Panc1 (cell line): ENCODE measurements at regions not wholly inside any gene's neighbourhood (a gene's known extent, or its start where the extent isn't known, plus 50 kb on each side); places are given as distances from the start of the nearest gene placed in this dataset.

Experiments used
- ATAC-seq: fragments of 200-7000 bp; cut with Tn5 transposase; 2 replicates; pipeline ENCODE4 v1.9.1; 2020; ENCODE audit warnings: mild to moderate bottlenecking, moderate library complexity
- BruUV-seq: library from RNA; stranded (reverse); fragments of 400-500 nt; replicated peaks from 2 replicates; lab custom pipeline; 2021; lab: Mats Ljungman, UMichigan
- CTCF ChIA-PET: fragments of 300-600 bp; sonication (Branson Sonifier 250); formaldehyde crosslinking; loops from one replicate; lab custom pipeline; 2022; ENCODE audit warnings: antibody characterized with exemption; lab: Charles Lee
- POLR2A ChIA-PET: fragments of 300-600 bp; sonication (Branson Sonifier 250); formaldehyde crosslinking; loops from one replicate; lab custom pipeline; 2022; ENCODE audit warnings: antibody characterized with exemption; lab: Charles Lee
- DNase-seq: peaks from one replicate; pipeline ENCODE4 v3.0.0-alpha.2; 2010; ENCODE audit warnings: low read depth, low spot score
- H3K27ac ChIP-seq: 2 replicates; pipeline ENCODE4 v1.5.1; 2011; ENCODE audit warnings: mild to moderate bottlenecking, low read length, inconsistent platforms
- H3K27me3 ChIP-seq: fragments of 200-500 bp; sonication (Bioruptor generic); 2 replicates; pipeline ENCODE4 v1.6.0; 2014; ENCODE audit warnings: low read length, inconsistent platforms; ENCODE audit not compliant: control insufficient read depth, insufficient read depth
- H3K36me3 ChIP-seq: fragments of 200-500 bp; sonication (Bioruptor generic); 2 replicates; pipeline ENCODE4 v1.5.1; 2014; ENCODE audit warnings: inconsistent platforms, mild to moderate bottlenecking, low read length, moderate library complexity; ENCODE audit not compliant: control insufficient read depth, insufficient read depth
- H3K4me1 ChIP-seq: 2 replicates; pipeline ENCODE4 v1.5.1; 2011; ENCODE audit warnings: inconsistent platforms, mild to moderate bottlenecking, low read length, moderate library complexity; ENCODE audit not compliant: control insufficient read depth, insufficient read depth
- H3K4me3 ChIP-seq, 2 experiments: 2 replicates each; pipeline ENCODE4 v1.5.1; 2011 to 2012; ENCODE audit warnings: low read depth in 2 of 2, low read length in 2 of 2, mild to moderate bottlenecking in 2 of 2, inconsistent platforms in 1 of 2, moderate library complexity in 1 of 2
- H3K9me3 ChIP-seq: fragments of 200-500 bp; sonication (Bioruptor generic); 2 replicates; pipeline ENCODE4 v1.5.1; 2014; ENCODE audit warnings: low read depth, mild to moderate bottlenecking, inconsistent platforms, low read length, moderate library complexity; ENCODE audit not compliant: control insufficient read depth, insufficient read depth
- CTCF ChIP-seq: fragments of 450-650 bp; IDR thresholded peaks from 2 replicates; pipeline ENCODE4 v1.5.1; 2017; ENCODE audit warnings: mild to moderate bottlenecking
- POLR2AphosphoS5 ChIP-seq: IDR thresholded peaks from 2 replicates; pipeline ENCODE4 v1.6.1; 2012; ENCODE audit warnings: mild to moderate bottlenecking, low read depth, low read length, moderate library complexity
- SIN3A ChIP-seq: IDR thresholded peaks from 2 replicates; pipeline ENCODE4 v1.6.1; 2012; ENCODE audit warnings: low read depth, mild to moderate bottlenecking, low read length, moderate library complexity, borderline replicate concordance; ENCODE audit not compliant: insufficient read depth
- TCF7L2 ChIP-seq: IDR thresholded peaks from 2 replicates; pipeline ENCODE4 v1.6.1; 2011; ENCODE audit warnings: mild to moderate bottlenecking, low read depth, low read length, inconsistent platforms
- in situ Hi-C: cut with HindIII; loops from 2 replicates; pipeline ENCODE4 v1.10.0; 2016; ENCODE audit warnings: low sequenced_read_pairs, low pct_unique_long_range_greater_than_20kb
- intact Hi-C: fragments of 100-400 bp; cut with micrococcal nuclease; formaldehyde crosslinking; loops from one replicate; pipeline ENCODE4 v1.10.0; 2022; ENCODE audit not compliant: unreplicated experiment
- TF ChIP-seq, protein P1 (sequence below), 2 experiments: IDR thresholded peaks; 2 replicates each; pipeline ENCODE4 v1.6.1; 2011 to 2012; ENCODE audit warnings: low read depth in 2 of 2, control low read depth in 1 of 2, low read length in 1 of 2, mild to moderate bottlenecking in 1 of 2, moderate library complexity in 1 of 2; ENCODE audit not compliant: insufficient read depth in 1 of 2

DNA sequence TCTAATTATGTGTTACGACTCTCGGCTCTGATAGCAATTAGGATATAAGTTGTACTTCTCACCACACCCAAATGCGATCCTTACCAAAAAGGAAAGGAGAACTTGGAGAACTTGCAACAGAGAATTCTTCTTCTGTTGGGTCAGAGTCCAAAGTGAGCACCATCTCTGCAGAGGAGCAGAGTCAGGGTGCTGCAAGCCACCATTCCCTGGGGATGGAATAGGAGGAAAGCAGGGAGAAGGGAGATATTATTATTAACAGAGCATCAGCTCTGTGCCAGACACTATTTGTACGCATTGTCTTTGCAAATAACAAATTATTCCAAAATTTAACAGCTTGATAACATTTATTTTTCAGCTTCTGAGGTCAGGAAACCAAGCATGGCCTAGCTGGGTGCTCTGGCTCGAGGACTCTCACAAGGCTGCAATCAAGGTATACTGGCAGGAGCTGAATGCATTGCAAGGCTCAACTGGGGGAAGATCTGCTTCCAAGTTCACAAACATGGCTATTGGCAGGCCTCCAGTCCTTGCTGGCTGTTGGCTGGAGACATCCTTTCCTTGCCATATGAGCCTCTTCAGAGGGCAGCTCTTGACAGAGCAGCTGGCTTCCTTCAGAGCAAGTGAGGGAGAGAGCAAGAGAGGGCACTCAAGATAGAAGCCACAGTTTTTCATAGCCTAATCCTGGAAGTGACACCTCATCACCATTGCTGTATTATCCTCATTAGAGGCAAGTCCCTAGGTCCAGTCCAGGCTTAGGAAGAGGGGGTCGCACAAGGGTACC lies 296.2 kb upstream of the CDH5 start:
- H3K36me3 ChIP-seq: no peaks in the 10 kb centered on the region
- H3K9me3 ChIP-seq: no peaks in the 10 kb centered on the region
- no peak overlapping the region for H3K4me3 ChIP-seq
- intact Hi-C loops (no loop called here), in situ Hi-C loops (no loop called here)
- no peaks in the 10 kb centered on the region for H3K4me1 ChIP-seq
- ATAC-seq (no peak), DNase-seq (no peak)
- no peaks in the 10 kb centered on the region for H3K27me3 ChIP-seq
- TF ChIP-seq POLR2AphosphoS5: no peak
- TF ChIP-seq, protein P1, sequence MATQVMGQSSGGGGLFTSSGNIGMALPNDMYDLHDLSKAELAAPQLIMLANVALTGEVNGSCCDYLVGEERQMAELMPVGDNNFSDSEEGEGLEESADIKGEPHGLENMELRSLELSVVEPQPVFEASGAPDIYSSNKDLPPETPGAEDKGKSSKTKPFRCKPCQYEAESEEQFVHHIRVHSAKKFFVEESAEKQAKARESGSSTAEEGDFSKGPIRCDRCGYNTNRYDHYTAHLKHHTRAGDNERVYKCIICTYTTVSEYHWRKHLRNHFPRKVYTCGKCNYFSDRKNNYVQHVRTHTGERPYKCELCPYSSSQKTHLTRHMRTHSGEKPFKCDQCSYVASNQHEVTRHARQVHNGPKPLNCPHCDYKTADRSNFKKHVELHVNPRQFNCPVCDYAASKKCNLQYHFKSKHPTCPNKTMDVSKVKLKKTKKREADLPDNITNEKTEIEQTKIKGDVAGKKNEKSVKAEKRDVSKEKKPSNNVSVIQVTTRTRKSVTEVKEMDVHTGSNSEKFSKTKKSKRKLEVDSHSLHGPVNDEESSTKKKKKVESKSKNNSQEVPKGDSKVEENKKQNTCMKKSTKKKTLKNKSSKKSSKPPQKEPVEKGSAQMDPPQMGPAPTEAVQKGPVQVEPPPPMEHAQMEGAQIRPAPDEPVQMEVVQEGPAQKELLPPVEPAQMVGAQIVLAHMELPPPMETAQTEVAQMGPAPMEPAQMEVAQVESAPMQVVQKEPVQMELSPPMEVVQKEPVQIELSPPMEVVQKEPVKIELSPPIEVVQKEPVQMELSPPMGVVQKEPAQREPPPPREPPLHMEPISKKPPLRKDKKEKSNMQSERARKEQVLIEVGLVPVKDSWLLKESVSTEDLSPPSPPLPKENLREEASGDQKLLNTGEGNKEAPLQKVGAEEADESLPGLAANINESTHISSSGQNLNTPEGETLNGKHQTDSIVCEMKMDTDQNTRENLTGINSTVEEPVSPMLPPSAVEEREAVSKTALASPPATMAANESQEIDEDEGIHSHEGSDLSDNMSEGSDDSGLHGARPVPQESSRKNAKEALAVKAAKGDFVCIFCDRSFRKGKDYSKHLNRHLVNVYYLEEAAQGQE (IDR thresholded peaks at IDR 0.05; ENCODE audit: insufficient read depth in 1 of 2, low read depth in 2 of 2, low read length in 1 of 2): no peak
- no peak for TF ChIP-seq TCF7L2
- no peak overlapping the region for H3K27ac ChIP-seq
- ChIA-PET POLR2A (no interaction called here), CTCF (no interaction called here)
- BruUV-seq: no TSS peak

GRCh38 chr16:66069587-66069986 lies 296.9 kb upstream of the CDH5 start:
- ChIA-PET POLR2A (no interaction called here), CTCF (no interaction called here)
- Histone ChIP-seq H3K4me3 (no peak overlapping the region), H3K4me1 (no peaks in the 10 kb centered on the region), H3K9me3 (no peaks in the 10 kb centered on the region), H3K27me3 (no peaks in the 10 kb centered on the region; the same call in 1 of the 2 replicates), H3K27ac (no peak overlapping the region), H3K36me3 (no peaks in the 10 kb centered on the region)
- BruUV-seq: no TSS peak
- intact Hi-C loops: no loop called here
- DNase-seq: no peak
- TF ChIP-seq TCF7L2 (no peak), CTCF (no peak), POLR2AphosphoS5 (no peak), SIN3A (no peak)
- TF ChIP-seq, protein P1 (IDR thresholded peaks at IDR 0.05; ENCODE audit: insufficient read depth in 1 of 2, low read depth in 2 of 2, low read length in 1 of 2): no peak
- no peak for ATAC-seq
- in situ Hi-C loops: no loop called here
